NCI-H1694 (cell line): ENCODE measurements at regions not wholly inside any gene's neighbourhood (a gene's known extent, or its start where the extent isn't known, plus 50 kb on each side); places are given as distances from the start of the nearest gene placed in this dataset.
"Not testable (repeated sequence)": the region's sequence is repeated elsewhere in the genome, so short reads cannot be mapped to it uniquely, and the experiment has no call there.

Source experiments
- DNase-seq: peaks from one replicate; lab custom pipeline; 2025; lab: John Stamatoyannopoulos, UW

- no peak for DNase-seq
These were observed 217.6 kb upstream of the THUMPD2 start for GRCh38 chr2:39996653-39997080.

DNA sequence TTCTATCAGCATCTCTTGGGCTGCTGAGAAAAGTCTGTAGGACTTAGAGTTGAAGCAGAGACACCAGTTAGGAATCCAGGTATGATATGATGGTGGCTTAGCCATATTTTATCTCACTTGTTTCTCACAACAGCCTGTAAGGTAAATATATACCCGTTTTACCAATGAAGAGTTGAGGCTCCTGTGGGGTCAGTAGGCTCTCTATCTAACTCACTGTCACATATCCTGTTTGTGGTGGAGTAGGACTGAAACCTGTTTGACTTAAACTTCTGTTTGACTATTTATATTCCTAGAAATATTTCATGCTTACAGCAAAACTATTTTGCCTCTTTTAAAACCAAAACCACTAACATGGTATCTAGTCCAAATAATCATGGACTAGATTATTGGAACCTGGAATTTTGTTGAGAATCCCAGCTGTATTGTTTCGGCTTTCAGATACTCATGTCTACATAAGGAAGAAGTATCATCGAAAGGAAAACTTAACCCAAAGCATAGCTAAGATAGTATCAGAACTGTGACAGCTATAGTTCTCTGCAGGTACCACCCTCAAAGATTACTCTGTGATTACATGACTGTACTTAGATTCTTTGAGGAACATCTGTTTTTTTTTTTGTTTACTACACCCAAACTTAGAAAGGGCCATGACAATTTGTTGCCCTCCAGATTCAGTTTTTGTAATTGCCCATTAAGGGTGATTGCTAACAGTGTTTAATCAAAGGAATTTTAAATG, 216.1 kb upstream of the THUMPD2 start:
- no peak for DNase-seq

- no peak for DNase-seq
These were observed 215.1 kb upstream of the THUMPD2 start for GRCh38 chr2:39994151-39994550.

DNA sequence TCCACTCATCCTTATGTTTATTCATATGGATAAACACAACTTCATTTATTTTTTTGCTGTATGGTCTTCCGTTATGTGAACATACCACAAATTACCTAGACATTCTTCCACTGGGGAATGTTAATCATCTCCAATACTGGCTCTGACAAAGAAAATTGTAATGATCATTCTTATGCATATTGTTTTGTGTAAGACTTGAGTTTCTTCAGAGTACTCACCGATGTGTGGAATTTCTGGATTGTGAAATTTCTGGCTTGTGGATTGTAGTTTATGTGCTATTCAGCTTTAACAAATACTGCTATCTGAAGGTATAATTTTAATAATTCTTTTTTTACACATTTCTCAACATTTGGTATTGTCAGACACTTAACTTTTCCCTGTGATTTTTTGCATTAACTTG, 212.2 kb upstream of the THUMPD2 start:
- no peak for DNase-seq

- DNase-seq = no peak
These were observed 211.4 kb upstream of the THUMPD2 start for GRCh38 chr2:39990335-39990900.

DNA sequence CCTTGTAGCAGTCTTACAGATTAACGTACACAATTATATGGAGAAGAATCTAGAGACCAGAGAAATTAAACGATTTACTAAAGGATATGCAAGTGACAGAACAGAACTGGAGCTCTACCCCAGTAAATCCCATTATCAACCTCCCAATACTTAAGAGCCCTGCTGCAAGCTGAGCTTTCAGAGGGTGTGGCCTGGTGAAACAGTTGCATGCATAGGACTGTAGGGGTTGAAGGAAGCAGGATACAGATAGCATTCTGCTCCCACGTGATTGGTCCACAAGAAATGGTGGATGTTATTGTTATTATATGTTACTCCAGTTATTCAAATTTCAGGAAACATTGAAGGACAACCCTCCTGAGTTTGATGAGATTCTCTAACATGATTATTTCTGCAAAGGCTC, 210.8 kb upstream of the THUMPD2 start:
- DNase-seq = no peak

- no peak for DNase-seq
These were observed 202.8 kb upstream of the THUMPD2 start for GRCh38 chr2:39981883-39982311.

DNA sequence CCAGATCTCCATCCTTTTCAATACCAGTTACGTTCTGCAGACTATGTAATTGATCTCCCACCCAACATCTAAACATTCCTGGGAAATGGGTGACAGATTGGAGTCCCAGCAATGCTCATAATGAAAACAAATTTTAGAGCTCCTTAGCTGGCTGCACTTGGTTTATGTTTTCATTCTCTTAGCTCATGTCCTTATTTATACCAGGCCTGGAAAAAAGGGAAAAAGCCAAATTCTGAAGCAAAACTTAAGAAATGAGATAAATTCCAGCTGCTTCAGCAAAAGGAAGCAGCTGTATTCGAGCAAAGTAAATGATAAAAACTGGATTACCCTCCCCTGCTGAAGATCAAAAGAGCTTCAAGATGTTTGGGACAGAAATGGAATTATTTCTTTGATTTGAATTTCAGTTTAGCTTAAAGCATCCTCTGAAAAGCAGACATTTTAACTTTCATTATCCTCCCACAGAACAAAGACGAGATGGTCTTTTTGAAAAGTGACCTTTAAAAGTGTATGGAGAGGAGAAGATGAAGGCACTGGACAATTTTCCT, 196.5 kb upstream of the THUMPD2 start:
- DNase-seq = no peak

- DNase-seq = no peak
These were observed 189.0 kb upstream of the THUMPD2 start for GRCh38 chr2:39968037-39968436.

- not testable (repeated sequence) for DNase-seq
These were observed 181.6 kb upstream of the THUMPD2 start for GRCh38 chr2:39960681-39961080.

DNA sequence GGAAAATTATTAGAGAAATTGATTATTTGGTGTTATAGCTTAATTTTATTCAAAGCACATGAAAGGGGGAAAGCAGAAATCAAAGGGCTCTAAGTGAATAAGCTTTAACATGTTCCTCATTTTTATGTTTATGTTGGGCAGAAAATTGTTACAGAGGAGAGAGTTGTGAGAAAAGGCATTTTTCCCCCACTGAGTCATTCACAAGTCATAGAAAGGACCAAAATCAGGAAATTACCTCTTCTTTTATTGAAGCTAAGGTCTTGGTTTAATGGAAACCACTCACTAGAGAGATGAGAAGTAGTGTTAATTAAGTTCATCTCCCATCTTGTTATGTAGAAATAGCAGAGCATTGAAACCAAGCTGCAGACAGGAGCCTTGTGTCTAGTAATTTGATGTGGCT, 175.3 kb upstream of the THUMPD2 start:
- DNase-seq = no peak

DNA sequence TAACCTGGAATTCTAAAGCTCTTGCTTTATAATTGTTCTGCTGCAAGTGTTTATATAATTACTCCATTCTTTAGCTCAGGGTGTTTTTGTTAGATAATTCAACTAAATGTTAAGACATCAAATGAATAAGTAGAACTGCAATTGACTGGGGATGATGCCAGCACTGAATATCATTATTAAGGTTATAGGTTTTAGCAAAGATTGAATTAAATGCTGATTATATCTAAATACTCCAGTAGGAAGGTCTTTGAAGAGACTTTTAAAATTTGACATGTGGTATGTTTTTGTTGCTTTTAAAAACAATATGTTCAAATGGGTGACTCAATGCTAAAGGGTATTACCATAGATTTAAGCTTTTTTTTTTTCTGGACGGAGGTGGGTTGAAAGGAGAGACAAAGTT, 170.1 kb upstream of the THUMPD2 start:
- no peak for DNase-seq

DNA sequence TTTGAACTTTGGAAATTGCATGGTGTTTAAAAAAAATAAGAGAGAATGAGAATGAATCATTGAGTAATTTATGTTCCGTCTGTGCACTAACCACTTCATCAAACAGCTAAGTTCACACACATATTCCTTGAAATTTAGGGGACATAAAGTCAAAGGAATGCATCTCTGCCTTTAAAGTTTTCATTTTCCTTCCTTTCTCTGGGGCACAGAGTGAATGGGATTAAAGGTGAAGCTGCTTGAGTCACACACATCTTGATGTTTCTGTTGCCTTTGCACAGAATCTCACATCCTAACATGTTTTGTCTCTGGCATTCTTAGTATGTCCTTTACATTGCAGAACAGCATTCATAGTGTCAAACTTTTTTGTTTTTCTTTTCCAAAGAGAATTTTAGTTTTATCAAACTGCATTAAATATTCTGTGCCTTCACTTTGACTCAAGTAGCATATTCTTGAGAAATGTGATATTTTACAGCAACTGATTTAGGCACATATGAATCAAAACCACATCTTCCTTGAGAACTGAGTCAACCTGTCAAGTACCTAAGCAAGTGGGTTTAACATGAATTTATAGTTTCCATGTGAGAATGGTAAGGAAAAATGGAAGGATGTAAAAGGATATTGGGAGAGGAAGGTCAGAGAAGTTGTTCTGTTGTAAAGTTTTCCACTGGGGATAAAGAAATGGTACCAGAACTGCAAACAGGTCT, 169.1 kb upstream of the THUMPD2 start:
- DNase-seq = no peak

DNA sequence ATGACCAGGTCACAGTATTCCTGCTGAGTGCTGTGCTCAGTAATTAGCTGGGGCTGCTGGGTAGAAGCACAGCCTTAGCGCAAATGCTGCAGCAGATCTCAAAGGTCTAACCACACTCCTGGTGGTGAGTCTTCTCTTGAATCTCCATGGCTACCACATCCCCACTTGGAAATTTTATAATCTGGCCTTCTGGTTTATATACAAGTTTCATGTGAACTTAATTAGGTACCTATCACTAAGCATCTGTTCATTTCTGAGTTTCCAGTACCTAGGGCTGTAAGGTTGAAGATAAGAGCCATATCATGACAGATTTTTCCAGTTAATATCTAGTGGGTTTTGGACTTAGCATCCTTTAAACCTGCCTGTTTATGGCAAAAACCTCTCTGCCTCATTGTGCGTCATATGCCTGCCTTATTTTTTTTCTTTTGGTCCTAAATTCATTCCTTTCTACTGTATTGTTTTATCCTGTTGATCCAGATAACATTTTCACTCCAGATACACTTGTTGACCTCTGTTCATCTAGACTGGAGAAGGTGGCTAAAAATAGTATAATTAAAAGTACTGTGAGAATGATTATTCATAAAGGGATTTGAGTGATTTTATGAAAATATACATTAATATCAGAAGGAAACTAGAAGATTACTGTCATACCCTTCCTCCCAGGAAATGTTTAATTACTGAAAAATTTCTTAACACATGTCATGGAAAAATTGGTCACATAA, 168.4 kb upstream of the THUMPD2 start:
- DNase-seq = no peak

DNA sequence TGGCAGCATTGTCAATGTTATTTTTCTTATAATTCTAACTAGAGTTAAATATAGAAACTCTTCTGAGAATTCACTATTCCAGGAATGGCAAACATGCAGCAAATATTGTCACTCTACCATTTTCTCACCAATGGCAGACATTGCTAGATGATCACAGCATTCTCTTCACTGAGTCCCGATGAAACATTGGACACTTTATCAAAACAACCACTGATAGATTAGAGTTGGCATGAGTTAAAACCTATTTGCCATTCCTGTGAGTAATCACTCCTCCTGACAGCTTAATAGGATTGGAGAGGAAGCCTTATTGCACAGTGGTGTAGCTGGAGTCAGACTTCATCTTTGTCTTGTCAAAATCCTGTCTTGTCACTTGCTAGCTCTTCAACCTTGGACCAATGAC, 163.9 kb upstream of the THUMPD2 start:
- no peak for DNase-seq

DNA sequence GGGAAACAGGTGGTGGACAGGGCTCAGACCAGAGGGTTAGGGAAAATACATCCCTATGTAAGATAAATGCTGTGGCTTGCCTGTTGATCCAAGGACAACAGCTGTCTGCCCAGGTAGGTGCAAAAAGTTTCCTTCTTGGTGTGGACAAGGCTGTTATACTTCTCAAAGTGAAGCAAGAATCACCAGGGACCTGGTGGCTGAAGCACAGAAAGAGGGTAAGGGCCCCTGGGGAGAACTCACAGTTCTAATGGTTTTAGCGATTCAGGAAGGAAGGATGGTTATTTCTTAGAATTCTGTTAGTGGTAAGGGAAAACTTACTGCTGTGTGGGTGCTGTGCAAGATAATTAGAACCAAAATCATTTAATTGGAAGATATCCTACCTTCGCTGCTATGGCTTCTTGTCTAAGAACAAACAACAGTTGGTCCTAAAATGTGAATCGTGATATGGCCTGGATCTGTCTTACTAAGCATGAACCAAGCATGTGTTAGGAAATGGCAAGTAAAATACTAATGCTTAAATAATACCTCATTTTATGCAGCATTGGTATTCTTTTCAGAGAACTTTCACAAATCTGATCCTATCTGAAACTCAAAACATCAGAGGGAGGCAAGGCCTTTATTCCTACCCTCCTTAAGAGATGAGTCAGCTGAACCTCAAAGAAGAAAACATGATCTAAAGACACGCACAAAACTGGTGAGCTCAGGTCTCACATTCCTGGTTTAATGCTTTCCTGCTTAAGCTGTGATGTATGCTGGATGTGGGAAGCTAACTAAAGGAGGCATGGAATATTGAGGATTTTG, 159.2 kb upstream of the THUMPD2 start:
- DNase-seq = no peak

- DNase-seq = no peak
These were observed 158.6 kb upstream of the THUMPD2 start for GRCh38 chr2:39937621-39938020.

GRCh38 chr2:39934851-39935250, 155.8 kb upstream of the THUMPD2 start:
- no peak for DNase-seq

DNA sequence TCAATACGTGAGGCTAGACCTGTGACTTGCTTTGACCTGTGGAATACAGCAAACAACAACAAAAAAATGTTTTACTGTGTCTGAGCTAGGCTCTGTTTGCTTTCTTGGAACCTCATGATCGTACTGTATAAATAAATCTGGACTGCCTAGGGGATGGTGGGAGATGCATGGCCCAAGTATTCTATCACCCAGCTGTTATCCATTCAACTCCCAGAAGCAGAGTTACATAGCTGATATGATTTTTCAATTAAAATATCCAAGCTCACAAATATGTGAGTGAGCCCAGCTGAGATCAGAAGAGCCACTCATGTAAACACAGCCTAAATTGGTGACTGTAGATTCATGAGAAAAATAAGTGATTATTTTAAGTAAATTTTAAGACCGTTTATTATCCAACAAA, 154.1 kb upstream of the THUMPD2 start:
- no peak for DNase-seq

DNA sequence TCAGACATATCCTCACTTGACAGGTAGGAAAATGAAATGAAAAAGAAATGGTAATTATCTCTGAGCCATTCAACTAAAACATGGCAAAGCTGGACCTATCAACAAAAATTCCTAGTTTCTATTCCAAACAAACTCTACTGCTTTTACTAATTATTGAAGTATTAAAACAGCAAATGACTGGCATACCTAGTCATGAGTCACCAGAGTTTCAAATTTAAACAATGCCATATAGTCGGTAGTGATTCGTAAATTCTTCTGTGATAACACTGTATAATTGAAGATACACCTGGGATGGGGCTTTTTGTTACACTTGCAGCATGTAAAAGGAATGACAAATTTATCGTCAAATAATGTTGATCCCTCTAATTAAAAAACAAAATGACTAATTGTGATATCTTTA, 153.1 kb upstream of the THUMPD2 start:
- DNase-seq = no peak

DNA sequence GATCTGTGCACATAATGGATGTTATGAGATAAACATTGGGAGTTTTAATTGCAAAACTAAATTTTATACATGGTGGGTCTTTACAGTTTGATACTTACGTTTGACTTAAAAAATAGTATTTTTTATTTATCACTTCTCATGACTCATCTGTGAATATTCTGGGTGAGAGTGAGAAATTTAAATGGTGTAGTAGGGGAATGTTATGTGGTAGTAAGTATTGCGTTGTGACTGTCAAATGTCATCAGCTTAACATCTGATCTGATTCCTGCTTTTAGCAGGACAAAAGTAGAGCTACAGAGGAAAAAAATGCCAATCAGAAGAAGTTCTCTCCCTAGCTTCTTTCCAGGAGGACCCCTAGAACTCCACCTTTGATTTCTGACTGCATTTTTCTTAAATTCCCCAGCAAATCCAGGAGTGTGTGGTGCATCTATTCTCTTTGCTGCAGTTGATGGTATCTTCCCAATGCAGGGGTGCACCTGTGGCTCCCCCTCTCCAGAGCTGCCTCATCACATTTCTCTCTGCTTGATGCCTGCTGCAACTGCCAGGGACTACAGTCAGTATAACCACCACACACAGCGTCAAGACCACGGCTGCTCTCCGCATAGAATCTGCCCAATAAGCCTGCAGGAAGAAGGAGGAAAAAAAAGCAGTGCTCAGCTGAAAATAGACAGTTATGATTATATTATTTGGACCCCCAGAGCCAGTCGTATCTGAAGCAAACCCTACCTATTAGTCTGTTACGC, 151.3 kb upstream of the THUMPD2 start:
- DNase-seq = no peak
